22Rv1 (cell line): ENCODE measurements at regions not wholly inside any gene's neighbourhood (a gene's known extent, or its start where the extent isn't known, plus 50 kb on each side); places are given as distances from the start of the nearest gene placed in this dataset.

ENCODE experiments used
- CTCF ChIP-seq: fragments of 450-650 bp; IDR thresholded peaks from 2 replicates; pipeline ENCODE4 v1.5.1; 2017; ENCODE audit warnings: mild to moderate bottlenecking
- ZFX ChIP-seq: fragments of 450-650 bp; IDR thresholded peaks from 2 replicates; pipeline ENCODE4 v1.6.1; 2017; ENCODE audit warnings: antibody characterized with exemption, borderline replicate concordance

- TF ChIP-seq CTCF (no peak), ZFX (no peak)
Observed at GRCh38 chr5:33195431-33196165, 245.2 kb upstream of the TARS1 start.
